Lower leg skin (tissue), 3 donors: ENCODE measurements at regions not wholly inside any gene's neighbourhood (a gene's known extent, or its start where the extent isn't known, plus 50 kb on each side); places are given as distances from the start of the nearest gene placed in this dataset.

ENCODE experiments used
- POLR2A ChIP-seq, 2 donors: fragments of 450-650 bp; IDR thresholded peaks; one replicate each; pipeline ENCODE4 v1.6.1; 2016 to 2017; ENCODE audit warnings: antibody characterized with exemption in 2 of 2, mild to moderate bottlenecking in 1 of 2, moderate library complexity in 1 of 2
- TF ChIP-seq, protein P1 (sequence below), 3 donors: fragments of 450-650 bp; IDR thresholded peaks; one replicate each; pipeline ENCODE4 v1.5.1; 2016; ENCODE audit warnings: antibody characterized with exemption in 3 of 3, mild to moderate bottlenecking in 3 of 3, moderate library complexity in 2 of 3

DNA sequence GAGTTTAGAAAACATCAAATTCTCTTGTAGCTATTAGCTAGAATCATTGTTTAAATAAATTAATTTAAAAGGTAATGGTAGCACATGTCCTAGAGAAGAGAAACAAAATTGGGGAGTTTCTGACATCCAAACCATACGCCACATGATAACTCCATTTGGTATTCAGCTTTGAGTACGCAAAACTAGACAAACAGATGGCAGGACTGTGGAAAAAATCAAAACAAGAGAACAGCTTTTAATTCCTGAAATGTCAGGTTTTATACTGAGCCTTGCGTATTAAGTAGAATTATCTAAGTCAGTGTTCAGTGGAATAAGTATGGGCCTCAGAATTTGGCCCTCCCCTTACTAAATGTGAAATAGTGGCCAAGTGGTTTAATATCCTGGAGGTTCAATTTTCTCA, 82.4 kb upstream of the PDE1A start:
- TF ChIP-seq POLR2A (IDR thresholded peaks at IDR 0.05) = no peak
- TF ChIP-seq, protein P1, sequence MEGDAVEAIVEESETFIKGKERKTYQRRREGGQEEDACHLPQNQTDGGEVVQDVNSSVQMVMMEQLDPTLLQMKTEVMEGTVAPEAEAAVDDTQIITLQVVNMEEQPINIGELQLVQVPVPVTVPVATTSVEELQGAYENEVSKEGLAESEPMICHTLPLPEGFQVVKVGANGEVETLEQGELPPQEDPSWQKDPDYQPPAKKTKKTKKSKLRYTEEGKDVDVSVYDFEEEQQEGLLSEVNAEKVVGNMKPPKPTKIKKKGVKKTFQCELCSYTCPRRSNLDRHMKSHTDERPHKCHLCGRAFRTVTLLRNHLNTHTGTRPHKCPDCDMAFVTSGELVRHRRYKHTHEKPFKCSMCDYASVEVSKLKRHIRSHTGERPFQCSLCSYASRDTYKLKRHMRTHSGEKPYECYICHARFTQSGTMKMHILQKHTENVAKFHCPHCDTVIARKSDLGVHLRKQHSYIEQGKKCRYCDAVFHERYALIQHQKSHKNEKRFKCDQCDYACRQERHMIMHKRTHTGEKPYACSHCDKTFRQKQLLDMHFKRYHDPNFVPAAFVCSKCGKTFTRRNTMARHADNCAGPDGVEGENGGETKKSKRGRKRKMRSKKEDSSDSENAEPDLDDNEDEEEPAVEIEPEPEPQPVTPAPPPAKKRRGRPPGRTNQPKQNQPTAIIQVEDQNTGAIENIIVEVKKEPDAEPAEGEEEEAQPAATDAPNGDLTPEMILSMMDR (IDR thresholded peaks at IDR 0.05) = no peak
